Left ventricle myocardium inferior (tissue), 1 donor: ENCODE measurements at regions not wholly inside any gene's neighbourhood (a gene's known extent, or its start where the extent isn't known, plus 50 kb on each side); places are given as distances from the start of the nearest gene placed in this dataset.

ENCODE experiments used
- DNase-seq: peaks from one replicate; pipeline ENCODE4 v3.0.0-alpha.2; 2020
- H3K27ac ChIP-seq: fragments of 200-600 bp; replicated peaks from 2 replicates; pipeline ENCODE4 v1.8.0; 2021
- H3K27me3 ChIP-seq: fragments of 200-600 bp; 2 replicates; pipeline ENCODE4 v1.8.0; 2021; ENCODE audit warnings: low read depth
- H3K36me3 ChIP-seq: fragments of 200-600 bp; 2 replicates; pipeline ENCODE4 v1.8.0; 2021
- H3K4me1 ChIP-seq: fragments of 200-600 bp; 2 replicates; pipeline ENCODE4 v1.8.0; 2021
- H3K4me3 ChIP-seq: fragments of 200-600 bp; 2 replicates; pipeline ENCODE4 v1.8.0; 2021; ENCODE audit warnings: mild to moderate bottlenecking, moderate library complexity
- H3K9me3 ChIP-seq: fragments of 200-600 bp; replicated peaks from 2 replicates; pipeline ENCODE4 v1.8.0; 2021
- CTCF ChIP-seq: fragments of 200-600 bp; IDR thresholded peaks from 2 replicates; pipeline ENCODE4 v1.8.0; 2021; ENCODE audit warnings: antibody characterized with exemption, mild to moderate bottlenecking, borderline replicate concordance
- intact Hi-C: fragments of 100-400 bp; cut with micrococcal nuclease; formaldehyde crosslinking; loops from one replicate; pipeline ENCODE4 v1.11.0; 2022
- donor health status: DM: no; HTN: yes; CAD: no; lungs with severe emphysema.

- no peak overlapping the region for H3K4me3 ChIP-seq
- H3K27ac ChIP-seq = no peak overlapping the region
- H3K27me3 ChIP-seq = no peaks in the 10 kb centered on the region
- DNase-seq = no peak
- intact Hi-C loops = no loop called here
- H3K36me3 ChIP-seq = no peaks in the 10 kb centered on the region
- no peaks in the 10 kb centered on the region for H3K9me3 ChIP-seq
- H3K4me1 ChIP-seq = peaks cover 10% of the 10 kb centered on the region
- TF ChIP-seq CTCF = no peak
Measured at GRCh38 chr7:33745934-33746333, 159.4 kb upstream of the BMPER start.

GRCh38 chr7:33748793-33749192 is 156.5 kb upstream of the BMPER start:
- peak; percentile 36 for DNase-seq
- Histone ChIP-seq H3K27ac (no peak overlapping the region), H3K4me3 (no peak overlapping the region), H3K36me3 (no peaks in the 10 kb centered on the region), H3K4me1 (peaks cover 4% of the 10 kb centered on the region), H3K9me3 (no peaks in the 10 kb centered on the region), H3K27me3 (no peaks in the 10 kb centered on the region)
- intact Hi-C loops = no loop called here
- TF ChIP-seq CTCF = no peak

DNA sequence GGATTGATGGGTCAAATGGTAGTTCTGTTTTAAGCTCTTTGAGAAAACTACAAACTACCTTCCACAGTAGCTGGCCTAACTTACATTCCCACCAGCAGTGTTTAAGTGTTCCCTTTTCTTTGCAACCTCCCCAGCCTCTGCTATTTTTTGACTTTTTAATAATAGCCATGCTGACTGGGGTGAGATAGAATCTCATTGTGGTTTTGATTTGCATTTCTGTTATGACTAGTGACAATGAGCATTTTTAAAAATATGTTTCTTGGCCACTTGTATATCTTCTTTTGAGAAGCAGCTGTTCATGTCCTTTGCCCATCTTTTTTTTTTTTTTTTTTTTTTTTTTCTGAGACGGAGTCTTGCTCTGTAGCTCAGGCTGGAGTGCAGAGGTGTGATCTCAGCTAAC is 155.2 kb upstream of the BMPER start:
- Histone ChIP-seq H3K4me3 (no peak overlapping the region), H3K36me3 (no peaks in the 10 kb centered on the region)

GRCh38 chr7:33751443-33751842 is 153.9 kb upstream of the BMPER start:
- TF ChIP-seq CTCF = no peak

More for the DNA sequence above, 155.2 kb upstream of the BMPER start:
- H3K9me3 ChIP-seq = no peaks in the 10 kb centered on the region
- DNase-seq = no peak
- no peaks in the 10 kb centered on the region for H3K27me3 ChIP-seq
- peaks cover 9% of the 10 kb centered on the region for H3K4me1 ChIP-seq
- TF ChIP-seq CTCF = no peak
- intact Hi-C loops = loop anchor here (10.0 kb wide), 1 partner anchor 185 kb away; no protein-coding TSS in a partner anchor
- H3K27ac ChIP-seq = no peak overlapping the region

DNA sequence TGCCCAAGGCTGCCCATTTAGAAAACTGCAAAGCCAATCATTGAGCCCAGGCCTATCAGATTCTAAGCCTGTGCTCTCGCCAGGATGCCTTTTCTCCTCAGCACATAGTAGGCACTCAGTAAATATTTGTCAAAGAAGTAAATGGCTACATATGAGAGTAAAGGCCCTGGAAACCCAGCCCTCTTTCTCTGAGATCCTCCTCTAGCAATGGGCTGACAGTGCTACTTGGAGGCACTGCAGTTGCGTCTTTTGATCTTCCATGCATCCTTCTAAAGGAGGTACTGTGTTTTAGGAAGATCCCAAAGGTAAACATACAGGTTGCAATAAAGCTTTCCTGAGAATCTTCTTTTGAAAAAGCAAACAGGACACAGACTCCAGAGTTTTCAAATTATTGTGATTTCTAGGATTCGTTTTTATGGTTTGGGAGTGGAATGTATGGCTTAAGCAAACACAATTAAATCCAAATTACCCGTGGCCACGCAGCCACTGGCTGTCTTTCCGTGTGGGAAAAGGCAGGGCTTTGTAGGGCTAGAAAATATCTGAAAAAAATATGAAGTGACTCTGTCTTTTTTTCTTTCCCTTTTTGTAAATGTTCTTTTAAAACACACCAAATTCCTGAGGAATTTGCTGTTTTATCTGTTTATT is 151.3 kb upstream of the BMPER start:
- no peak overlapping the region for H3K4me3 ChIP-seq
- TF ChIP-seq CTCF = no peak
- H3K27me3 ChIP-seq = no peaks in the 10 kb centered on the region
- DNase-seq = no peak
- no peaks in the 10 kb centered on the region for H3K9me3 ChIP-seq
- intact Hi-C loops = loop anchor here (10.0 kb wide), 1 partner anchor 181 kb away; no protein-coding TSS in a partner anchor
- H3K36me3 ChIP-seq = no peaks in the 10 kb centered on the region
- H3K27ac ChIP-seq = no peak overlapping the region
- peaks cover 10% of the 10 kb centered on the region for H3K4me1 ChIP-seq

More at GRCh38 chr7:33751443-33751842, 153.9 kb upstream of the BMPER start:
- H3K4me3 ChIP-seq = no peak overlapping the region
- H3K36me3 ChIP-seq = no peaks in the 10 kb centered on the region
- H3K27ac ChIP-seq = no peak overlapping the region
- intact Hi-C loops = loop anchor here (10.0 kb wide), 1 partner anchor 183 kb away; no protein-coding TSS in a partner anchor
- no peaks in the 10 kb centered on the region for H3K27me3 ChIP-seq
- H3K9me3 ChIP-seq = no peaks in the 10 kb centered on the region
- no peak for DNase-seq
- H3K4me1 ChIP-seq = peaks cover 15% of the 10 kb centered on the region
